Activated CD4-positive, alpha-beta T cell treated with anti-CD3 and anti-CD28 coated beads for 4 hours (primary cell): ENCODE measurements at regions not wholly inside any gene's neighbourhood (a gene's known extent, or its start where the extent isn't known, plus 50 kb on each side); places are given as distances from the start of the nearest gene placed in this dataset.

ENCODE experiments used
- DNase-seq, 2 donors: peaks; one replicate each; pipeline ENCODE4 v3.0.0-alpha.2; 2020

DNA sequence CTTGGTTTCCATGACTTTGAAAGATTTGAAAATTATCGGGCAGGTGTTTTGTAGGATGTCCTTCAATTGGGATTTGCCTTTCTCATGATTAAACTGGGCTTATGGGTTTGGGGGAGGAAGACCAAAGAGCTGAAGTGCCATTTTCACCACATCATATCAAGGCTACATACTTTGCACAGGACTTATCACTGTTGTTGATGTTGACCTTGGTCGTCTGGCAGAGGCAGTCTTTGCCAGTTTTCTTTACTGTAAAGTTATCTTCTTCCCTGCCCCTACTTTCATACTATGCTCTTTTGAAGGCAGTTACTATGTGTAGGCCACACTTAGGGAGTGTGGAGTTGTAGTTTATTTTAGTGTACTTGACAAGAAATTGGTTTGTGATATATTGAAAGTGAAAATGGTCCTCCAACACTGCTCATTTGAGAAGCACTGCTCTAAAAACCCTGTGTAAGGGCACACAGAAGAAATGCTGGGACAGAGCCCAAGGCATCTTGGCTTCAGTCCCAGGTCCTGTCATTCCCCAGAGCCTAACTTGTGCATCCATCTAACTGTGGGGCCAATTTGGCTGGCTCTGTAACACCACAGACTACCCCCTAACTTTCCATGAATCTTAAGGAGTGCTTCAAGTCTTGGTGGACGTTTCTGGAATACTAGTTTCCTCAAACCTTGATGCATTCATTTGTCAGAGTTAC, 384.9 kb downstream of the KCNRG start:
- no peak for DNase-seq

DNA sequence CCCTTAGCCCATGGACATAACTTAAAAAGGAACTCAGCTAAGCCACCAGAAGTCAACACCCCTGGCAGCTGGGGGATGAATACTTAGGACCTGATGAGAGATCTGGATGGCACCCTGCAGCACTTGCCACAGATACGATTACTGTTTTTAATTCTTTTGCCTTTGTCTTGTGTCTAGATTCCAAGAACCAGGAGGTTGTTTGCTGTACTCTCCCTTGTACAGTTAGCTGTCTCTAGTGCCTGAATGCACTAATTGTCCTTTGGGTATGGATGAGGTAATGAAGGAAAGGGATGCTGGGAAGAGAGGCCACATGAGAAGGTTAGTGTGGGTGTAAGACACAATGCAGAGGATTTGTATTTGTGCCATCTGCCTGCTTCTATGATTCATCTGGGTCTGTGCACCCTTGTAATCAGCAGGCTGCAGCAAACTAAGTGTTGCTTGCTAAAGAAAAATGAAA, 385.8 kb downstream of the KCNRG start:
- no peak for DNase-seq

DNA sequence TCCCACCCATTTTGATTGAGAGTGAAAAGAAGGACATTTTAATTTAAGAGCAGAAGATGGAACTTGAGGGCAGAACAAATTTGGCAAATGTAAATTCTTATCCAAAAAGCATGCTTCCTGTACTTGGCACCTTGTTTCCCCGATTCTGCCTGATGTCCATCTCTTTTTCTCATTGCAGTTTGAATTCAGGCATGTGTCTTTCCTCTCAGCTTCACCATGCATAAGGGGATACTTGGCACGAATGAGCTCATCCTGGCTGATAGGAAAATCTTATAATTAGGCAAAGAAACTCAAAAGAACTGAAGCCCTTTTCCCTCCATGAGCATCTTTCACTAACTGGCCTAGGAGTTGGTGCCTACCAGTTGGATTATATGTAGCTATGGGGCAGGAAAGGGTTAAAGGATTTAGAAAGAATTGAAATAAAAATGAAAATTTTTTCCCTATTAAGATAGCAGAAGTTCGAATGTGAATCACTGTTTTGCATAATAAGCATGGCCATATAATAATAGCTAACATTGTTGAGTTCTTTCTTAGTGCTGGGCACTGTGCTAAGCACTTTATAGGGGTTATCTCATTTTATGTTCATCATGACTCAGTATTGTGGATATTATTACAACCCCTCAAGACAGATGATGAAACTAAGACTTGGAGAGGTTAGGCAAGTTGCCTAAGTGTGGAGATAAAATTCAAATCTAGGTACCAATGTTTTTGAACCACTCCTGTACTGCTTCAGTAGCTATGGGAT, 386.6 kb downstream of the KCNRG start:
- DNase-seq, result no peak

DNA sequence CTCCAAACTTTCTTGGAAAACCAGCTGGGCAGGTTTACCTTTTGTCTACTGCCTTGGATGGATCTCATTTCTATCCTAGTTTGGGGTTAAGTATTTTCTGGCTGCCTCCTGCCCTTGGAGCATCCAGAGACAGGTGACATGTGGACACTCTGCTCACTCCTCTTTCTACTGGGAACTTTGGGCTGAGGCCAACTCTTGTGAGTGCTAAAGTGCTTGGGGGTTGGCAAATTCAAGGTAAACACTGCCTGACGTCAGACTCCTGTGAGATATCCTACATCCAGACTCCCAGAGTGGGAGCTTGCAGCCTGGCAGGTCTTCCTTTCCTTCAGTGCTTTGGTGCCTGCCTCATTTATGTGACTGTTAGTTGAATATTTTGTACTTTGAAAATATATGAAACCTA, 388.1 kb downstream of the KCNRG start:
- DNase-seq, result no peak

DNA sequence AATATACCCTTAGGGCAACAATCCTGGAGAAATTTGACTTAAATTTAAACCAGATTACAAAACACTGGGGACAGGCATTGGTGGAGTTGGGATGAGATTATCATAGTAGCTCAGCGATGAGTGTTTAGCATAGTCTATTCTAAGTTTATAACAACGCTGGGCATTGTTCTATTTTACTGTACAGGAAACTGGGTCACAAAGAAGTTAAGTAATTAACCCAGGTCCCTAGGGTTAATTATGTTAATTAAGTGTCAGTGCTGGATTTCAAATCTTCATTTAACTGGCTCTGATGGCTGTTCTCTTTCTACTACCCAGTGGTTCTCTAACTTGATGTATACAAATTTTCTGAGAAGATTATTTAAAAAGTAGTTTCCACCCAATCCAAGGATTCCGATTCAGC, 388.9 kb downstream of the KCNRG start:
- DNase-seq, result no peak

DNA sequence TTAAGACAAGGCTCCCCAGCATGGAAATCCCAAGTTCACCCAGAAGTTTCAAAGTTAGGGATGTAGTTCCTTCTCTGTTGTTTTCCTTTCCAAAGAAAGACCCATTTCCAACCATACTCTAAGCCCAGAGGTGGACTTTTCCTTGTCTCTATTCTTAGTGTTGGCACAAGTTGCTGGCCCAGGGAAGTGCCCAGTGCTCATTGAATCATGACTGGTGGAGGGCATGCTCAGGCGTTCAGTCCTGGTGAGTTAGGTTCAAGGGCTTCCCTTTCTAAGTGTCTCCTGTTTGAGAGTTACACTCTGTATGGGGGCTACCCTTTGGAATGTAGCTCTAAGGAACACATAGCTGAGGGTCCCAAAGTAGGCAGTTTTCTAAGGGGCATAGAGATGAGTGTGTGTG, 389.5 kb downstream of the KCNRG start:
- no peak for DNase-seq

DNA sequence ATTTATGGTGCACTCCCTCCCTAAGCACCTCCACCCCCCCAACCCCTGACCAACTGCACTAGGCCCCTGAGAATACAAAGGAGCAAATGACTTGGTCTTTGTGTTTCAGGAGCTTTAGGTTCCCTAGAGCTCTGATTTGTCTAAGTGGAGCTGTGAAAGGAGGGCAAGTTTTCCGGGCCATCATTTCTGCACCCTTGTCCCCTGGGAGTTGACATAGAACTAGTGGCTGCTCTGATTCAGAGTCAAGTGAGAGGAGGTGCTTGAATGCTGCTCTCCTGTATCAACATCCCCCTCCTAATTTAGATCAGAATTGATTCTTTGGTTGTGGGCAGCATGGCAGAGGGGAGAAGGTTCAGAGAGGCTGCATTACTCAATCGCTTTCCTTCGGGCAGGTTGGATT, 391.6 kb downstream of the KCNRG start:
- no peak for DNase-seq

DNA sequence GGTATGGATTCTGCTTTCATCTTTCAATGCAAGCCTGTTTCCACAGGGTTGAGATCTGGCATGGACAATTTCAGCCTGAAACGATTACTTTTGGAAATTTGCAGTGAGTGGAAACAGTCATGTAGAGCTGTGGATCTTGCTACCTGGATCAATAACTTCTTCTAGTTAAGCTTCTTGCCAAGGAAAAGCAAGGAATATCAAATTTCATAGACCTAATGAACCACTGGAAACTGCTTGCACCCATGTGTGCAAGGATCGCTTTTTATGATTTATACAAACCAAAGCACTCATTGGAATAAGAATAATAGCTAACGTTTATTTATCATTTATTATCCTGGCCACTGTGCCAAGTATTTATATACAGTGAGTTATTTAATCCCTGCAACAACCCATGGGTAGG, 392.8 kb downstream of the KCNRG start:
- no peak for DNase-seq

DNA sequence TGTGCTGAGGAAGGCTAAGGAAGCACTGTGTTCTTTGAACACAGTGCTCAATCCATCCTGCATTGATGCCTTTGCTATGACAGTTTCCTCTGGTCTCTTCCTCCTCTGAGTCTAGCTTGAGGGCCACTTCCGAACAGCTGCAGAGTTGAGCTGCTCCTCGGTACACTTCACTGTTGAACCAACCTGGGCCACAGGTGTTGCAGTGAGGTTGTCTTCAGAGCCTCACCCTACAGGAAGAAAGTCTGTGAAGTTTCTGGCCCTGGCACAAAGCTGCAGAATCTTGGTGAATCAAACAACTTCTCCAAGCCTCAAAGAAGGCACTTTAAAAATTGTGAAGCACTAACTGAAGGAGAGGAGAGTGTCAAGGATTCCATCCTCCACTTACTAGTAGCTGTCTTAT, 394.0 kb downstream of the KCNRG start:
- DNase-seq, result no peak

DNA sequence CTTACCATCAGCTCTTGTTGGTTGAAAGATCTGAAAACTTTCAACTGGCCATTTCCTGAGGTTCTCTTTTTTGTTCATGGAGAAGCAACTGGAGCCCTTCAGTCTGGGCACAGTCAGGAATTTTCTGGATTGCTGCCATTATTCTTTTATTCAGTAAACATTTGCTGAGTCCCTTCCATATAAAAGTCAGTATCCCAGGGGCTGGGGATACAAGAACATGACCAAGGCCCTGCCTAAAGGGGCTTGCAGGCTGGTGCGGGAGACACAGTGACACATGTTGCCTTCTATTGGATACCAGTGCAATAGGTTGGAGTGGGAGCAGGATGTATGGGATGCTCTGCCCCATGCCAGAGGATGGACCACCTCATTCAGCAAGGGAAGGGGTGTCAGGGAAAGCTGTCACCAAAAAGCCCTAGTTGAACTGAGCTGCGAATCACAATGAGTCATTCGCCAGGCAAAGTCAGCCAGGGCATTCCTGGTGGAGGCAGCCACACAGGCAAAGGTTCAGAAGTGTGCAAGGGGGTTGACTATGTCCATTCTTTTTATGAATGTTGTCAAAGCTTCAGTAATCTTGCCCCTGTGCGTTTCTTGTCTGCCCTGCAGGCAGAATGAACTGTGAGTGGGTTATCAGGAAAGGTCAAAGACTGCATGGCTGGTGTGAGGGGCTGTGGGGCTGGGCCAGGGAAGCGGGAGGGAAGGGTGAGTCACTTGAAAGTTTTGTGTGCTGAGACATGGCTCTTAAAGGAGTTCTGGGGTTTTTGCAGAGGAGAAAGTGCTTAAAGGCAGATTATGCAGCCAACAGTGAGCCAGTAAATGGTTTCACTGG, 395.9 kb downstream of the KCNRG start:
- no peak for DNase-seq

DNA sequence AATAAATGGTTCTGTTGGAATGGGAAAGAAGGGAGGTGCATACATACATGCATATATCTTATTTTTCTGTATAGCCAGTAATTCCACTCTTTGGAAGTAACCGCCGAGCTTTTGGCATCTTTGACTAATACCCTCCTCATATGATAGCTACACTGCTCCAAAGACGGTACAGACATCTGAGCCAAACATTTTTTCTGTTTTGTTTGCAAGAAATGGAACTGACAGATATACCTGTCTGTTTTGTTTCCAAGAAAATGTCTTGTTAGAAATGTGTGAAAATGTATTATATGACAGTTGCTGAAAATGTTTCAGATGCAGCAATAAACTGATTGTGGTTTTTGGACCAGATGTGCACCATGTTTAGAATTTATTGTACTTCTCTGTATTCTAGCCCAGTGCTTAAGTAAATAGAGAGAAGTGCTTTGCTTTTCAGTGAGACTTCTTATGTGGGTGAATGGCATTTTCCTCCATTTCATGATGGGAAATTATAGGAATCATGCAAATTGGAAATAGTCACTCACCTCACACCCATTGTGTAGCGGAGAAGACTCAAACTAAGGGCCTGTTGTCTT, 396.9 kb downstream of the KCNRG start:
- DNase-seq, result no peak

DNA sequence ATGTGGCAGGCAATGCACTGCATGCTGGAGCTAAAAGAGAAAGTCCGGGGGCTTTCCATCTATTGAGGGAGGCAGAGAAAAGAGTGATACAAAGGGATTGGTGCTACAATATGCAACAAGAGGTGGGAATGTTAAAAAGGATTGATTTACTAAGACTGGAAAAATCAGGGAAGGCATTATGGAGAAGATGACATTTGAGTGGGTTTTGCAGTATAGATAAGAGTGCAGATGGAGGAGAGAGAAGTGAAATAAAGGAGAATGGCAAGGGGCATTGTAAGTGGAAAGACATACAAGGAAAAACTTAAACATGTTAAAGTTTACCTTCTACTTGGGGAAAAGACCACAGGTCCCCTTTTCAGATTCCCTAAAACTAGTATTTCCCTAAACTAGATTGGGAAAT, 399.4 kb downstream of the KCNRG start:
- no peak for DNase-seq

DNA sequence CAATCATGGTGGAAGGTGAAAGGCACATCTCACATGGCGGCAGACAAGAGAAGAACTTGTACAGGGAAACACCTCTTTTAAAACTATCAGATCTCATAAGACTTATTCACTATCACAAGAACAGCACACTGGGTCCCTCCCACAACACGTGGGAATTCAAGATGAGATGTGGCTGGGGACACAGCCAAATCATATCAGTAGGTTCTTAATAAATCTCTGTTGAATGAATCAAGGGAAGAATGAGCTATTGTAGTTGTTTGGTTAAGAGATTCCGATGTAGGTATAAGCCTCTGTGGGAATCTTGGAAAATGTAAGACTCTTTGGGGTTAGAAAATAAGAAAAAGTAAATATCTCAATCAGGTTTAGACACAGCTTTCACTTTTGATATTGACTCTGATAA, 400.2 kb downstream of the KCNRG start:
- DNase-seq, result no peak

DNA sequence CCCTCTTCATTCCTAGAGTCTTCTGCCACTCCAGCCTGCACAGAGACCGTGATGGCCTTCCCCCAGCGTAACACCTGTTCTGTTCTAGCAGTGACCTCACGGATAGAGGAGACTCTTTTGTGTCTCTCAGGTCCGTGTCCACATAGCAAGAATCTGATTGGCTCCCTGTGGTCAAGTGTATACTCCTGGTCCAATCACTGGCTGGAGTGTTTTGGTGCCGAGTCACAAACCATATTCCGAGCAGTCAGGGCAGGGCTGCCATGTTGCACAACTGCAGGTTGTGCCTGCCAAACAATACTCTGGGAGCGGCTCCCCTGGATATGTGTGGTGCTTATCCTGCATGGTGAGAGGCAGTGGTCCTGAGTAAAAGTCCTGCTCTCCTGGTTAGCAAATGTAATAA, 402.4 kb downstream of the KCNRG start:
- DNase-seq, result no peak

DNA sequence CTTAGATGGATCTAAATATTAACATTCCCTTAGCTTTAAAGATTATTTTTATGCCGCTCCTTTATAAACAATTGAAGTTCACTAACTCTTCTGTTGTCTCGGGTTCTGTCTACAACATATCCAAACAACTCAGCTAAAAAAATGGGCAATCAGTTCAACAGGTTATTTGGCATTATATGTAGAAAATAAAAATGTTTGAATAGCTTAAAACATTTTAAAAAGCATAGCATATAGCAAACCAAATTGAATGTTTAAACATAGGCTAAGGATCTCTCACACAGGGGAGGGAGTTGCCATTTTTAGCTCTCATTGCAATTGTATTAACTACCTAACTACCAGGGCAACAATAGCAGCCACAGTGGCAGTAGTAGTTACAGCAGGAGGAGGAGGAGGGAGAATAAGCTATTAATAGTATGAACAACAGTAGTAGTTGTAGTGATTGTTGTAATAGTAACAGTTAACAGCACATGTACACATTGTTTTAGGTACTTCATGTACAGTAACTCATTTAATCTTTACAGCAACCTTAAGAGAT, 404.2 kb downstream of the KCNRG start:
- no peak for DNase-seq

DNA sequence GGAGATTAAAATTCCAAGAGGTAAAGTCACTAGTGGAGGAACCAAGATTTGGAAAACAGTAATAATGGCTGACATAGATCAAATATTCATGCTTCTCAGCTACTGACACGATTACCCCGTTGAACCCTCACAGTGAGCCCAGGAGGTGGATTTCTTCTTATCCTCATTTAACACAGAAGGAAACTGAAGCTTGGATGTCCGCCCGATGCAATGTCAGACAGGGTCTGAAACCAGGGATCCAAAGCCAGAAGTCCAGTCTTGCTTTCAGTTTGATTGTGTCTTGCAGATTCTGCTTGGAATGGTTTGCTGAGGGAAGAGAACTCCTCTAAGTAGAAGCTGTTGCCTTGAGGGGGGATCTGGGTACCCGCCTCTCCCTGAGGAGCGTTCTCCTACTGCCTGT, 404.7 kb downstream of the KCNRG start:
- DNase-seq, result no peak

DNA sequence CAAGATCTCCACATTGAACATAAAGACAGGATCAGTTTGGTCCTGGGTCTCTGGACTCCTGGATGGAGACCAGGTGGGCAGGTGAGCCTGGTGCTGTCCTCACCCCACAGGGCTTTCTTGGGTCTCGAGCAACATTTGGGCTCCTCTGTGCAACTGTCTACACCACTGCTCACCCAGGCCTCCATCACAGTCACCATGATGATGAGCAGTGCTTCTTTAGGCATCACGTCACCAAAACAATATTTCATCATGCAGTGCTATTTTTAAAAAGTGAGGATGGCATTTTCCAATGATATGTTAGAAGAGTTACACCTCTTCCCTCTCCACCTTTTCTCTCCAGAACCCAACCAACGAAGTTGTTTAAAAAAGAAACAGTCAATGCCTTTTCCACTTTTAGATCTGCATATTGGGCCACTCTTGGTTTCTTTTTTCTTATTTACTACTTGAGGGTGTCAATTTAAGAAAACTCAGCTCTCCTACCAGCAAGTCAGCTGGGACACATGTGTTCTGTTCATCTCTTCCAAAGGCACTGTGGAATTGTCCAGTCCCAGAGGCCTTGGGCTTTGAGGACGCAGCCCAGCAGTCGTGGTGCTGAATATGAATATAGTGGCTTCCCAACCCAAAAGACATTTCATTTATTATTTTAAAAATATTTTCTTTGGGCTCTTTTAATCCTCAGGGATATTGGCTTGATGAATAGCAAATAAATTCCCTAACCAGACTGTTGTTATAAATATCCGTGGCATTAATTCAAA, 405.7 kb downstream of the KCNRG start:
- no peak for DNase-seq

DNA sequence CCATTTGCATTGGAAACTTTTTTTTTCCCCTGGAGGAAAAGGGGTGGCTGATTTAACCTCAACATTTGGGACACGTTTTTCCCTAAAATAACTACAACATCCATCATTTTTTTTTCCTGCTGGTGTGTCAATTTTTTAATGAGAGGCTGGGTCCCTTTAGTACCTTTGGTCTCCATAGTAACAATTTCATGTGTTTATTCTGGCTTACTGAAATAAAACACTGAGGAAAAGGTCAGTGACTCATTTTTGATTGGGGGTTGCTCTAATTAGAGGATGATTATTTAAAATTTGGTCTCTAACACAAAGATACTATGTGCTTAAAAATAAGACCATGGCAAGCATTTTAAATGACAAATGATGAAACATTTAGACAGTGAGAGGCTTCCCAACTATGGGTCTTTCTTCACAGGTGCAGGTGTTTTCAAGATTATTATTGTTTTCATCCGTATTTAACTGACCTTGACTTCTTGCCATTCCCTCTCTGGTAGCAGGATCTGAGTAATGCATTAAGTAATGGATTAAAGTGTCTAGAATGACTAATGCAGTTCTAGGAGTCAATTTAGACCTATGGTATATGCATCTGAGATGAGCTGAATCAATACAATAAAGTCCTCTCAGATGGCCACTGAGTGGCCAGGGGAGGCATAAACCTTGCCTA, 406.4 kb downstream of the KCNRG start:
- DNase-seq, result no peak

DNA sequence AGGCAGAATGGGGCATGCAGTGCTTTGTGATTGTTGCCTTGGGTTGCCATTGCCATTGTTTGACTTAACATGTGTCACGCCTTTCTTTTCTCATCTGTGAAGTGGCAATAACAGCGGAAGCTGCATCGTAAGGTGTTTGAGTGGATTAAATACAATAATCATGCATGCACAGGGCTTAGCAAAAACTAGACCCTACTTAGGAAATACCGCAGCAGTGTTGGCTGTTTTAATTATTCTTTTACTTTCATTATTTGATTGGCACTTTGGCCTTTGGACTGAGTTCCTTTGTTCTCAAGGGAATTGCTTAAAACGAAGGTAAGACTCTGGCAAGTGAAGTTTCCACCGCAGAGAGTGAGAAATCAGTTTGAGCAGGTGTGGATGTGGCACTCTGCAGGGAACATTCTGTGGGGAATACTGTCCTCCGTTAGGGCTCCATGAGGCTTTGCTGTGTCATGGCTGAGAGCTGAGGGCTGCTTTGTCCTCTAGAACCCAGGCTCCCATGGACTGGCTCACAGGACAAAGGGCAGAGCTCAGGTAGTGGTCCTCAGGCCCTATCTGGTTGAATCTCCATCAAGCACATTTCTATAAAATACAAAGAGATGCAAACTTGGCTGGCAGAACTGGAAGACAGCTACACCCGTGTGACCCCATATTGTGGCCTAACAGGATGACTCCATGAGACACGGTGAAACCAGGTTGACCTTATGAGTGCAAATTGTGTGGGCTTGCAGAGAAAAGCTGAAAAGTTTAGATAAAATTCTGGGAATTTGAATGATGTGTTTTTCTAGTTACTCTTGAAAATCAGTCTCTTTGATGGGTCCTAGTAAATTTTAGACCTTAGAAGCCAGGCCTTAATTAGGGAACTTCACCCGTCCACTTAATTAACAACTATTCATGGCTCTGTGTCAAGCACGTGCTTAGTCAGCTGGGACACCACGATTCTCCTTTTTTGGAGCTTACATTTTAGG, 407.2 kb downstream of the KCNRG start:
- no peak for DNase-seq

DNA sequence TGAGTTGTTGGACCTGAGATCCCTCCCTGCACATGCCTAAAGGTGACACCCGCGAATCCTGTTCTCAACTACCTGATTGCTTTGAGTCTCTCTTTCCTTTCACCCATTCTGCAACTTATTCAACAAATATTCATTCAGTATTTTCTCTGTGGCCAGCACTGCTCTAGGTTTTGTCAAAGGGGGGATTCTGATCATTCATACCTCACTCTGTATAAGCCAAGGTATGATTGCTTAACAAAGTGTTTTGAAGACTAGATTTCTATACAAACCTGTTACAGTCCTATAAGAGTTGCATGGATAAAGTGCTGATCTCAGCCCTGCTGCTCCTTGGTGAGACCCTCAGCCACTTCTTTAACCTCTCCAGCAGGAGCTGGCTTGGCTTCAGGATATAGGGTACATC, 409.7 kb downstream of the KCNRG start:
- no peak for DNase-seq

DNA sequence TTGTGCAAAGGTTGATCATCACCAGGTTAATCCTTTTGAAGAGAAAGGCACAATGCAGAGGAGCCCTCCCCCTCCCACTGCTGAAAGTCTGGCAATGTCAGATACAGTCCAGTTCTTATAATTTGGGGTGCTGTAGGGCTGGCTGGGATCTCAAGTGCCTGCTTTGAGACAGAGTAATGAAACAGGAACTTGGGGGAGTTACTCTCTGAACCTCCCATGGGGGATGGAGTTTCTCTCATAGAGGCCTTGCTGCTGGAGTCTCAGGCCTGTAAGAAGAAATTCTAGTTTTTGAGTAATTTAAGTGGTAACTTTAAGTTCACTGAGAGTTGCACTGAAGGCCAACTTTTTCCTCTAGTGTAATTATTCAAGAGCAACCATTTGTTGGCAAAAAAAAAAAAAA, 410.5 kb downstream of the KCNRG start:
- DNase-seq, result no peak
